ENCODE measurements at regions not wholly inside any gene's neighbourhood (a gene's known extent, or its start where the extent isn't known, plus 50 kb on each side); places are given as distances from the start of the nearest gene placed in this dataset.

- TF ChIP-seq EZH2phosphoT487 (IDR thresholded peaks at IDR 0.05; ENCODE audit: borderline replicate concordance, low read length) (no peak), EZH2 (IDR thresholded peaks at IDR 0.05; ENCODE audit: low read length, unreplicated experiment) (no peak)
Observed at GRCh38 chr6:19070520-19070919, 683.4 kb downstream of the RNF144B start.

Data from PC-3 (cell line).